ENCODE measurements at regions not wholly inside any gene's neighbourhood (a gene's known extent, or its start where the extent isn't known, plus 50 kb on each side); places are given as distances from the start of the nearest gene placed in this dataset.

GRCh38 chr5:18807256-18808149 lies 1173.2 kb downstream of the TAF11L14 start:
- Histone ChIP-seq H3K27me3 (ENCODE audit: control insufficient read depth in 1 of 2, insufficient read depth in 2 of 2, low read length in 2 of 2) (no peaks in the 10 kb centered on the region), H3K9me3 (ENCODE audit: low read length) (no peaks in the 10 kb centered on the region; the same call in 1 of the 2 replicates), H3K4me1 (ENCODE audit: insufficient read depth, low read length) (no peaks in the 10 kb centered on the region), H3K4me2 (ENCODE audit: low read depth, low read length) (no peak overlapping the region), H3K4me3 (replicated peaks in 1 of 3; ENCODE audit: insufficient read depth in 1 of 3, low read depth in 2 of 3, low read length in 3 of 3) (no peak overlapping the region), H4K20me1 (ENCODE audit: insufficient read depth, low read length) (no peaks in the 10 kb centered on the region), H3K9ac (ENCODE audit: insufficient read depth, low read depth, low read length) (no peak overlapping the region), H3K27ac (ENCODE audit: extremely low read length, insufficient read depth, low read length) (no peak overlapping the region), H3K36me3 (replicated peaks in 1 of 2; ENCODE audit: control insufficient read depth in 1 of 2, insufficient read depth in 2 of 2, low read length in 2 of 2) (no peaks in the 10 kb centered on the region), H2AFZ (ENCODE audit: low read length) (no peak overlapping the region), H3K79me2 (ENCODE audit: insufficient read depth, low read length) (no peaks in the 10 kb centered on the region)
- FAIRE-seq (no peak), DNase-seq (ENCODE audit: low spot score) (no peak), ATAC-seq (no peak)
- ChIA-PET POLR2A (no interaction called here), CTCF (ENCODE audit: low intra/inter-chr PET ratio, low total read pairs) (no interaction called here)
- in situ Hi-C loops (cut with HindIII; ENCODE audit: extremely low pct_ligation_motif_present, low pct_unique_long_range_greater_than_20kb) (no loop called here), intact Hi-C loops (cut with micrococcal nuclease; ENCODE audit: unreplicated experiment) (no loop called here)
- WGBS (ENCODE audit: low lambda C conversion rate): 22% methylated on average over 10 of the region's 10 CpGs
- BruUV-seq (replicated peaks): no TSS peak
- TF ChIP-seq ZNF552 (CRISPR knock-in tag; IDR thresholded peaks at IDR 0.05; ENCODE audit: borderline replicate concordance) (no peak), TEAD3 (CRISPR knock-in tag; optimal IDR thresholded peaks at IDR 0.05; ENCODE audit: borderline replicate concordance) (no peak), CHCHD3 (CRISPR knock-in tag; IDR thresholded peaks at IDR 0.05) (no peak), NR0B2 (CRISPR knock-in tag; IDR thresholded peaks at IDR 0.05) (no peak), ZSCAN20 (CRISPR knock-in tag; IDR thresholded peaks at IDR 0.05; ENCODE audit: borderline replicate concordance) (no peak), ZNF225 (CRISPR knock-in tag; IDR thresholded peaks at IDR 0.05) (no peak), ZNF556 (CRISPR knock-in tag; IDR thresholded peaks at IDR 0.05; ENCODE audit: borderline replicate concordance) (no peak), ZBTB14 (CRISPR knock-in tag; IDR thresholded peaks at IDR 0.05) (no peak), ZBTB33 (CRISPR knock-in tag; IDR thresholded peaks at IDR 0.05) (no peak), ZNF205 (CRISPR knock-in tag; IDR thresholded peaks at IDR 0.05) (no peak), ZNF468 (CRISPR knock-in tag; IDR thresholded peaks at IDR 0.05) (no peak), CAMTA2 (CRISPR knock-in tag; IDR thresholded peaks at IDR 0.05; ENCODE audit: borderline replicate concordance) (no peak)

Measured in HepG2 (cell line).